ENCODE measurements at regions not wholly inside any gene's neighbourhood (a gene's known extent, or its start where the extent isn't known, plus 50 kb on each side); places are given as distances from the start of the nearest gene placed in this dataset.

DNA sequence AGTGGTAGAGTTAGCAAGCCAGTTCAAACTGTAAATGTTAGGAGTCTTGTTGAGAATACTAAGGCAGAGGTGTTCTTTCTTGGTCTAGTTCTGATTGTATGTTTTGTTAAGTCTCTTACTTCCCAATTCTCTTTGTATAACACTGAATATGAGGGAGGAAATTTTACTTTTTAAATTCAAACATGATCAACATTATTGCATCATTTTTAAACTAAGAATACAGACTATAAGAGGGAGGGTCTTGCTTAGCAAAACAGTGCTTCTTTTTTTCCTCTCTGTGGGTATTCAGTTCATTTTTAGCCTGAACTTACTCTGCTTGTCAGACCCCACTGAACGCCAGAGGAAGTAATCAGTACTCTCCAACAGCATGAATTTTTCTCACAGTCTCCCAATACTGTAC, 198.0 kb downstream of the GABRG1 start (continued):
- TF ChIP-seq, protein P1, sequence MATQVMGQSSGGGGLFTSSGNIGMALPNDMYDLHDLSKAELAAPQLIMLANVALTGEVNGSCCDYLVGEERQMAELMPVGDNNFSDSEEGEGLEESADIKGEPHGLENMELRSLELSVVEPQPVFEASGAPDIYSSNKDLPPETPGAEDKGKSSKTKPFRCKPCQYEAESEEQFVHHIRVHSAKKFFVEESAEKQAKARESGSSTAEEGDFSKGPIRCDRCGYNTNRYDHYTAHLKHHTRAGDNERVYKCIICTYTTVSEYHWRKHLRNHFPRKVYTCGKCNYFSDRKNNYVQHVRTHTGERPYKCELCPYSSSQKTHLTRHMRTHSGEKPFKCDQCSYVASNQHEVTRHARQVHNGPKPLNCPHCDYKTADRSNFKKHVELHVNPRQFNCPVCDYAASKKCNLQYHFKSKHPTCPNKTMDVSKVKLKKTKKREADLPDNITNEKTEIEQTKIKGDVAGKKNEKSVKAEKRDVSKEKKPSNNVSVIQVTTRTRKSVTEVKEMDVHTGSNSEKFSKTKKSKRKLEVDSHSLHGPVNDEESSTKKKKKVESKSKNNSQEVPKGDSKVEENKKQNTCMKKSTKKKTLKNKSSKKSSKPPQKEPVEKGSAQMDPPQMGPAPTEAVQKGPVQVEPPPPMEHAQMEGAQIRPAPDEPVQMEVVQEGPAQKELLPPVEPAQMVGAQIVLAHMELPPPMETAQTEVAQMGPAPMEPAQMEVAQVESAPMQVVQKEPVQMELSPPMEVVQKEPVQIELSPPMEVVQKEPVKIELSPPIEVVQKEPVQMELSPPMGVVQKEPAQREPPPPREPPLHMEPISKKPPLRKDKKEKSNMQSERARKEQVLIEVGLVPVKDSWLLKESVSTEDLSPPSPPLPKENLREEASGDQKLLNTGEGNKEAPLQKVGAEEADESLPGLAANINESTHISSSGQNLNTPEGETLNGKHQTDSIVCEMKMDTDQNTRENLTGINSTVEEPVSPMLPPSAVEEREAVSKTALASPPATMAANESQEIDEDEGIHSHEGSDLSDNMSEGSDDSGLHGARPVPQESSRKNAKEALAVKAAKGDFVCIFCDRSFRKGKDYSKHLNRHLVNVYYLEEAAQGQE (IDR thresholded peaks at IDR 0.05), result no peak
- TF ChIP-seq RAD21 (IDR thresholded peaks at IDR 0.05) (no peak), RXRA (IDR thresholded peaks at IDR 0.05) (no peak), EGR1 (IDR thresholded peaks at IDR 0.05; ENCODE audit: low read depth in 2 of 2) (no peak)

DNA sequence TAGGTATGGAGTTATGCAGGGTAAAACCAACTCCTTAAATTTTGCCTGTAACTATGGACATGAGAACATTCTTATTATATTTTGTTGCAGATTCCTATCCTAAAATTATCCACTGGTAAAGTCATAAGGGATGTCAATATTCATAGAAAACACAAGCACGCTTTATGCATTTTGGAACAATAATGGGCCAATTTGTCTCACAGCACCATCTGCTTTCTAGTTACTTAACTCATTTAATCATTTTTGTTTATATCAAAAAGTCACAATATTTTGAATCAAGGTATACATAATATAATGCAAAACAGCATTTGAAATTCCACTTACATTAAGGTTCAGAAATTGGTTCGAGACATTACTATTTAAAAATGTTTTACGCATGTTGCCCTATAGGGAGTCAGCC, 203.0 kb downstream of the GABRG1 start:
- TF ChIP-seq GABPA (IDR thresholded peaks at IDR 0.05 in 1 of 2, conservative IDR thresholded peaks at IDR 0.05 in 1 of 2), result no peak
- TF ChIP-seq, protein P1 (IDR thresholded peaks at IDR 0.05), result no peak
- TF ChIP-seq, protein P2, sequence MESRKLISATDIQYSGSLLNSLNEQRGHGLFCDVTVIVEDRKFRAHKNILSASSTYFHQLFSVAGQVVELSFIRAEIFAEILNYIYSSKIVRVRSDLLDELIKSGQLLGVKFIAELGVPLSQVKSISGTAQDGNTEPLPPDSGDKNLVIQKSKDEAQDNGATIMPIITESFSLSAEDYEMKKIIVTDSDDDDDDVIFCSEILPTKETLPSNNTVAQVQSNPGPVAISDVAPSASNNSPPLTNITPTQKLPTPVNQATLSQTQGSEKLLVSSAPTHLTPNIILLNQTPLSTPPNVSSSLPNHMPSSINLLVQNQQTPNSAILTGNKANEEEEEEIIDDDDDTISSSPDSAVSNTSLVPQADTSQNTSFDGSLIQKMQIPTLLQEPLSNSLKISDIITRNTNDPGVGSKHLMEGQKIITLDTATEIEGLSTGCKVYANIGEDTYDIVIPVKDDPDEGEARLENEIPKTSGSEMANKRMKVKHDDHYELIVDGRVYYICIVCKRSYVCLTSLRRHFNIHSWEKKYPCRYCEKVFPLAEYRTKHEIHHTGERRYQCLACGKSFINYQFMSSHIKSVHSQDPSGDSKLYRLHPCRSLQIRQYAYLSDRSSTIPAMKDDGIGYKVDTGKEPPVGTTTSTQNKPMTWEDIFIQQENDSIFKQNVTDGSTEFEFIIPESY (IDR thresholded peaks at IDR 0.05), result no peak
- TF ChIP-seq, protein P3, sequence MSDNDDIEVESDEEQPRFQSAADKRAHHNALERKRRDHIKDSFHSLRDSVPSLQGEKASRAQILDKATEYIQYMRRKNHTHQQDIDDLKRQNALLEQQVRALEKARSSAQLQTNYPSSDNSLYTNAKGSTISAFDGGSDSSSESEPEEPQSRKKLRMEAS (IDR thresholded peaks at IDR 0.05), result no peak
- TF ChIP-seq HNF4G (IDR thresholded peaks at IDR 0.05), result no peak
- TF ChIP-seq, protein P4, sequence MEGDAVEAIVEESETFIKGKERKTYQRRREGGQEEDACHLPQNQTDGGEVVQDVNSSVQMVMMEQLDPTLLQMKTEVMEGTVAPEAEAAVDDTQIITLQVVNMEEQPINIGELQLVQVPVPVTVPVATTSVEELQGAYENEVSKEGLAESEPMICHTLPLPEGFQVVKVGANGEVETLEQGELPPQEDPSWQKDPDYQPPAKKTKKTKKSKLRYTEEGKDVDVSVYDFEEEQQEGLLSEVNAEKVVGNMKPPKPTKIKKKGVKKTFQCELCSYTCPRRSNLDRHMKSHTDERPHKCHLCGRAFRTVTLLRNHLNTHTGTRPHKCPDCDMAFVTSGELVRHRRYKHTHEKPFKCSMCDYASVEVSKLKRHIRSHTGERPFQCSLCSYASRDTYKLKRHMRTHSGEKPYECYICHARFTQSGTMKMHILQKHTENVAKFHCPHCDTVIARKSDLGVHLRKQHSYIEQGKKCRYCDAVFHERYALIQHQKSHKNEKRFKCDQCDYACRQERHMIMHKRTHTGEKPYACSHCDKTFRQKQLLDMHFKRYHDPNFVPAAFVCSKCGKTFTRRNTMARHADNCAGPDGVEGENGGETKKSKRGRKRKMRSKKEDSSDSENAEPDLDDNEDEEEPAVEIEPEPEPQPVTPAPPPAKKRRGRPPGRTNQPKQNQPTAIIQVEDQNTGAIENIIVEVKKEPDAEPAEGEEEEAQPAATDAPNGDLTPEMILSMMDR (IDR thresholded peaks at IDR 0.05; ENCODE audit: low read depth, low read length, missing input control), result no peak
- TF ChIP-seq RXRA (IDR thresholded peaks at IDR 0.05), result no peak
- no peak for TF ChIP-seq NR2F2 (IDR thresholded peaks at IDR 0.05)
- TF ChIP-seq RAD21 (IDR thresholded peaks at IDR 0.05), result no peak
- TF ChIP-seq, protein P5, sequence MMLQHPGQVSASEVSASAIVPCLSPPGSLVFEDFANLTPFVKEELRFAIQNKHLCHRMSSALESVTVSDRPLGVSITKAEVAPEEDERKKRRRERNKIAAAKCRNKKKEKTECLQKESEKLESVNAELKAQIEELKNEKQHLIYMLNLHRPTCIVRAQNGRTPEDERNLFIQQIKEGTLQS (IDR thresholded peaks at IDR 0.05), result no peak
- no peak for TF ChIP-seq TAF1 (conservative IDR thresholded peaks at IDR 0.05)
- no peak for TF ChIP-seq EGR1 (IDR thresholded peaks at IDR 0.05; ENCODE audit: low read depth in 2 of 2)
- TF ChIP-seq FOXA1 (IDR thresholded peaks at IDR 0.05), result no peak
- TF ChIP-seq JUND (IDR thresholded peaks at IDR 0.05), result no peak
- TF ChIP-seq FOXA2 (IDR thresholded peaks at IDR 0.05), result no peak
- 90% methylated on average over 3 of the region's 3 CpGs for WGBS
- H3K27me3 ChIP-seq (ENCODE audit: control insufficient read depth in 4 of 4, insufficient read depth in 4 of 4, low read length in 3 of 4), result no peaks in the 10 kb centered on the region
- H3K4me3 ChIP-seq (ENCODE audit: low read depth in 1 of 3, low read length in 3 of 3), result no peak overlapping the region
- no peak for DNase-seq (ENCODE audit: low spot score)
- H3K9me3 ChIP-seq (ENCODE audit: control insufficient read depth in 4 of 4, low read length in 3 of 4), result no peaks in the 10 kb centered on the region
- no peak overlapping the region for H3K27ac ChIP-seq (ENCODE audit: low read depth in 1 of 2, low read length in 2 of 2)
- no peaks in the 10 kb centered on the region for H3K36me3 ChIP-seq (ENCODE audit: control insufficient read depth in 4 of 4, insufficient read depth in 3 of 4, low read depth in 1 of 4, low read length in 3 of 4)
- H3K4me1 ChIP-seq (ENCODE audit: control insufficient read depth in 4 of 4, insufficient read depth in 4 of 4, low read length in 3 of 4), result no peaks in the 10 kb centered on the region
- H3K9ac ChIP-seq (ENCODE audit: low read depth in 1 of 2, low read length in 2 of 2), result no peak overlapping the region

Measured in liver (tissue), 8 donors.